Fibroblast of villous mesenchyme (primary cell): ENCODE measurements at regions not wholly inside any gene's neighbourhood (a gene's known extent, or its start where the extent isn't known, plus 50 kb on each side); places are given as distances from the start of the nearest gene placed in this dataset.
"Not testable (repeated sequence)": the region's sequence is repeated elsewhere in the genome, so short reads cannot be mapped to it uniquely, and the experiment has no call there.

ENCODE experiments used
- DNase-seq: peaks from one replicate; pipeline ENCODE4 v3.0.0-alpha.2; 2010; ENCODE audit warnings: low read depth
- H3K4me3 ChIP-seq: 2 replicates; pipeline ENCODE4 v1.5.1; 2011; ENCODE audit warnings: low read depth, mild to moderate bottlenecking, low read length
- CTCF ChIP-seq: IDR thresholded peaks from 2 replicates; pipeline ENCODE4 v1.5.1; 2012; ENCODE audit warnings: low read depth, mild to moderate bottlenecking, low read length; ENCODE audit not compliant: insufficient read depth

- no peak for TF ChIP-seq CTCF
- no peak overlapping the region for H3K4me3 ChIP-seq
- DNase-seq = no peak
Observed at GRCh38 chr5:167361795-167362194, 929.6 kb upstream of the WWC1 start.

GRCh38 chr5:167363065-167363464 is 928.4 kb upstream of the WWC1 start:
- DNase-seq = no peak
- TF ChIP-seq CTCF = no peak
- H3K4me3 ChIP-seq = no peak overlapping the region

GRCh38 chr5:167375125-167375524 is 916.3 kb upstream of the WWC1 start:
- no peak overlapping the region for H3K4me3 ChIP-seq
- no peak for DNase-seq
- TF ChIP-seq CTCF = no peak

GRCh38 chr5:167378894-167379723 is 912.3 kb upstream of the WWC1 start:
- no peak overlapping the region for H3K4me3 ChIP-seq
- TF ChIP-seq CTCF = no peak
- DNase-seq = no peak

GRCh38 chr5:167381457-167381856 is 910.0 kb upstream of the WWC1 start:
- no peak overlapping the region for H3K4me3 ChIP-seq
- DNase-seq = no peak
- TF ChIP-seq CTCF = no peak

GRCh38 chr5:167389537-167389936 is 901.9 kb upstream of the WWC1 start:
- TF ChIP-seq CTCF = no peak
- H3K4me3 ChIP-seq = no peak overlapping the region
- no peak for DNase-seq

GRCh38 chr5:167391286-167391685 is 900.2 kb upstream of the WWC1 start:
- DNase-seq, H3K4me3 ChIP-seq: not testable (repeated sequence)
